ENCODE measurements at regions not wholly inside any gene's neighbourhood (a gene's known extent, or its start where the extent isn't known, plus 50 kb on each side); places are given as distances from the start of the nearest gene placed in this dataset.

DNA sequence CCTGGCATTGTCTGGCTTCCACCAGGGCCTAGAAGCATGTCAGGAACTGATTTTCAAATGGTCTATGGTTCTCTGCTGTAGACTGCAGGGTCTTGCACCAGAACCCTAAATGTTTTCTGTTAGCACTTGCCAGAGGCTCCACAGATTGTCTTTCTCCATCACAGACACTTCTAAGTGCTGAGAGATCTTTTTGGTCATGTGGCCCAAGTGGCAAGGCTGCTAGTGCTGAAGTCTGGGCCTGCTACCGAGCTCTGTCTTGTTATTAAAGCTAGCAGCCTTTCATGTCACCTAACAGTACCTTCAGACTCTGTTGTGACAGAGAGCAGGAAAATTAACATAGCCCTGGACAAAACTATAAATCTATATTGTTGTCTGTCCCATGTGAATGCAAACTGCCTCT lies 120.7 kb upstream of the BACH2 start (continued):
- TF ChIP-seq, protein P1, sequence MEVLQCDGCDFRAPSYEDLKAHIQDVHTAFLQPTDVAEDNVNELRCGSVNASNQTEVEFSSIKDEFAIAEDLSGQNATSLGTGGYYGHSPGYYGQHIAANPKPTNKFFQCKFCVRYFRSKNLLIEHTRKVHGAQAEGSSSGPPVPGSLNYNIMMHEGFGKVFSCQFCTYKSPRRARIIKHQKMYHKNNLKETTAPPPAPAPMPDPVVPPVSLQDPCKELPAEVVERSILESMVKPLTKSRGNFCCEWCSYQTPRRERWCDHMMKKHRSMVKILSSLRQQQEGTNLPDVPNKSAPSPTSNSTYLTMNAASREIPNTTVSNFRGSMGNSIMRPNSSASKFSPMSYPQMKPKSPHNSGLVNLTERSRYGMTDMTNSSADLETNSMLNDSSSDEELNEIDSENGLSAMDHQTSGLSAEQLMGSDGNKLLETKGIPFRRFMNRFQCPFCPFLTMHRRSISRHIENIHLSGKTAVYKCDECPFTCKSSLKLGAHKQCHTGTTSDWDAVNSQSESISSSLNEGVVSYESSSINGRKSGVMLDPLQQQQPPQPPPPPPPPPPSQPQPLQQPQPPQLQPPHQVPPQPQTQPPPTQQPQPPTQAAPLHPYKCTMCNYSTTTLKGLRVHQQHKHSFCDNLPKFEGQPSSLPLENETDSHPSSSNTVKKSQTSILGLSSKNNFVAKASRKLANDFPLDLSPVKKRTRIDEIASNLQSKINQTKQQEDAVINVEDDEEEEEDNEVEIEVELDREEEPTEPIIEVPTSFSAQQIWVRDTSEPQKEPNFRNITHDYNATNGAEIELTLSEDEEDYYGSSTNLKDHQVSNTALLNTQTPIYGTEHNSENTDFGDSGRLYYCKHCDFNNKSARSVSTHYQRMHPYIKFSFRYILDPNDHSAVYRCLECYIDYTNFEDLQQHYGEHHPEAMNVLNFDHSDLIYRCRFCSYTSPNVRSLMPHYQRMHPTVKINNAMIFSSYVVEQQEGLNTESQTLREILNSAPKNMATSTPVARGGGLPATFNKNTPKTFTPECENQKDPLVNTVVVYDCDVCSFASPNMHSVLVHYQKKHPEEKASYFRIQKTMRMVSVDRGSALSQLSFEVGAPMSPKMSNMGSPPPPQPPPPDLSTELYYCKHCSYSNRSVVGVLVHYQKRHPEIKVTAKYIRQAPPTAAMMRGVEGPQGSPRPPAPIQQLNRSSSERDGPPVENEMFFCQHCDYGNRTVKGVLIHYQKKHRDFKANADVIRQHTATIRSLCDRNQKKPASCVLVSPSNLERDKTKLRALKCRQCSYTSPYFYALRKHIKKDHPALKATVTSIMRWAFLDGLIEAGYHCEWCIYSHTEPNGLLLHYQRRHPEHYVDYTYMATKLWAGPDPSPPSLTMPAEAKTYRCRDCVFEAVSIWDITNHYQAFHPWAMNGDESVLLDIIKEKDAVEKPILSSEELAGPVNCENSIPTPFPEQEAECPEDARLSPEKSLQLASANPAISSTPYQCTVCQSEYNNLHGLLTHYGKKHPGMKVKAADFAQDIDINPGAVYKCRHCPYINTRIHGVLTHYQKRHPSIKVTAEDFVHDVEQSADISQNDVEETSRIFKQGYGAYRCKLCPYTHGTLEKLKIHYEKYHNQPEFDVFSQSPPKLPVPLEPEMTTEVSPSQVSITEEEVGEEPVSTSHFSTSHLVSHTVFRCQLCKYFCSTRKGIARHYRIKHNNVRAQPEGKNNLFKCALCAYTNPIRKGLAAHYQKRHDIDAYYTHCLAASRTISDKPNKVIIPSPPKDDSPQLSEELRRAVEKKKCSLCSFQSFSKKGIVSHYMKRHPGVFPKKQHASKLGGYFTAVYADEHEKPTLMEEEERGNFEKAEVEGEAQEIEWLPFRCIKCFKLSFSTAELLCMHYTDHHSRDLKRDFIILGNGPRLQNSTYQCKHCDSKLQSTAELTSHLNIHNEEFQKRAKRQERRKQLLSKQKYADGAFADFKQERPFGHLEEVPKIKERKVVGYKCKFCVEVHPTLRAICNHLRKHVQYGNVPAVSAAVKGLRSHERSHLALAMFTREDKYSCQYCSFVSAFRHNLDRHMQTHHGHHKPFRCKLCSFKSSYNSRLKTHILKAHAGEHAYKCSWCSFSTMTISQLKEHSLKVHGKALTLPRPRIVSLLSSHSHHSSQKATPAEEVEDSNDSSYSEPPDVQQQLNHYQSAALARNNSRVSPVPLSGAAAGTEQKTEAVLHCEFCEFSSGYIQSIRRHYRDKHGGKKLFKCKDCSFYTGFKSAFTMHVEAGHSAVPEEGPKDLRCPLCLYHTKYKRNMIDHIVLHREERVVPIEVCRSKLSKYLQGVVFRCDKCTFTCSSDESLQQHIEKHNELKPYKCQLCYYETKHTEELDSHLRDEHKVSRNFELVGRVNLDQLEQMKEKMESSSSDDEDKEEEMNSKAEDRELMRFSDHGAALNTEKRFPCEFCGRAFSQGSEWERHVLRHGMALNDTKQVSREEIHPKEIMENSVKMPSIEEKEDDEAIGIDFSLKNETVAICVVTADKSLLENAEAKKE (CRISPR knock-in tag; IDR thresholded peaks at IDR 0.05): no peak
- TF ChIP-seq, protein P2, sequence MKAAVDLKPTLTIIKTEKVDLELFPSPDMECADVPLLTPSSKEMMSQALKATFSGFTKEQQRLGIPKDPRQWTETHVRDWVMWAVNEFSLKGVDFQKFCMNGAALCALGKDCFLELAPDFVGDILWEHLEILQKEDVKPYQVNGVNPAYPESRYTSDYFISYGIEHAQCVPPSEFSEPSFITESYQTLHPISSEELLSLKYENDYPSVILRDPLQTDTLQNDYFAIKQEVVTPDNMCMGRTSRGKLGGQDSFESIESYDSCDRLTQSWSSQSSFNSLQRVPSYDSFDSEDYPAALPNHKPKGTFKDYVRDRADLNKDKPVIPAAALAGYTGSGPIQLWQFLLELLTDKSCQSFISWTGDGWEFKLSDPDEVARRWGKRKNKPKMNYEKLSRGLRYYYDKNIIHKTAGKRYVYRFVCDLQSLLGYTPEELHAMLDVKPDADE (IDR thresholded peaks at IDR 0.05): no peak
- TF ChIP-seq, protein P3, sequence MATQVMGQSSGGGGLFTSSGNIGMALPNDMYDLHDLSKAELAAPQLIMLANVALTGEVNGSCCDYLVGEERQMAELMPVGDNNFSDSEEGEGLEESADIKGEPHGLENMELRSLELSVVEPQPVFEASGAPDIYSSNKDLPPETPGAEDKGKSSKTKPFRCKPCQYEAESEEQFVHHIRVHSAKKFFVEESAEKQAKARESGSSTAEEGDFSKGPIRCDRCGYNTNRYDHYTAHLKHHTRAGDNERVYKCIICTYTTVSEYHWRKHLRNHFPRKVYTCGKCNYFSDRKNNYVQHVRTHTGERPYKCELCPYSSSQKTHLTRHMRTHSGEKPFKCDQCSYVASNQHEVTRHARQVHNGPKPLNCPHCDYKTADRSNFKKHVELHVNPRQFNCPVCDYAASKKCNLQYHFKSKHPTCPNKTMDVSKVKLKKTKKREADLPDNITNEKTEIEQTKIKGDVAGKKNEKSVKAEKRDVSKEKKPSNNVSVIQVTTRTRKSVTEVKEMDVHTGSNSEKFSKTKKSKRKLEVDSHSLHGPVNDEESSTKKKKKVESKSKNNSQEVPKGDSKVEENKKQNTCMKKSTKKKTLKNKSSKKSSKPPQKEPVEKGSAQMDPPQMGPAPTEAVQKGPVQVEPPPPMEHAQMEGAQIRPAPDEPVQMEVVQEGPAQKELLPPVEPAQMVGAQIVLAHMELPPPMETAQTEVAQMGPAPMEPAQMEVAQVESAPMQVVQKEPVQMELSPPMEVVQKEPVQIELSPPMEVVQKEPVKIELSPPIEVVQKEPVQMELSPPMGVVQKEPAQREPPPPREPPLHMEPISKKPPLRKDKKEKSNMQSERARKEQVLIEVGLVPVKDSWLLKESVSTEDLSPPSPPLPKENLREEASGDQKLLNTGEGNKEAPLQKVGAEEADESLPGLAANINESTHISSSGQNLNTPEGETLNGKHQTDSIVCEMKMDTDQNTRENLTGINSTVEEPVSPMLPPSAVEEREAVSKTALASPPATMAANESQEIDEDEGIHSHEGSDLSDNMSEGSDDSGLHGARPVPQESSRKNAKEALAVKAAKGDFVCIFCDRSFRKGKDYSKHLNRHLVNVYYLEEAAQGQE (IDR thresholded peaks at IDR 0.05; ENCODE audit: unreplicated experiment): no peak
- no peak for TF ChIP-seq CREB1 (CRISPR knock-in tag; IDR thresholded peaks at IDR 0.05; ENCODE audit: low read depth)

- no peak overlapping the region for H3K27ac ChIP-seq (ENCODE audit: low read depth)
- no peak for ATAC-seq
- H2AFZ ChIP-seq: no peak overlapping the region
- no peaks in the 10 kb centered on the region for H3K79me2 ChIP-seq (replicated peaks; ENCODE audit: insufficient read depth)
- H3K4me3 ChIP-seq: no peak overlapping the region
- no peak for DNase-seq (ENCODE audit: low spot score)
- H3F3A ChIP-seq (replicated peaks; ENCODE audit: low read depth): no peaks in the 10 kb centered on the region; the same call in 1 of the 2 replicates
- H3K36me3 Mint-ChIP-seq (ENCODE audit: low read depth): no peaks in the 10 kb centered on the region
- peaks cover 19% of the 10 kb centered on the region for H3K4me1 ChIP-seq (ENCODE audit: insufficient read depth)
- no peak overlapping the region for H3K4me3 Mint-ChIP-seq
- H3K4me2 ChIP-seq: no peak overlapping the region
- H3K4me1 Mint-ChIP-seq: peaks cover 20% of the 10 kb centered on the region
- no peaks in the 10 kb centered on the region; the same call in 2 of the 3 replicates for H3K9me3 Mint-ChIP-seq
- TF ChIP-seq ZNF331 (CRISPR knock-in tag; IDR thresholded peaks at IDR 0.05; ENCODE audit: low read depth) (no peak), STAT1 (IDR thresholded peaks at IDR 0.05; ENCODE audit: unreplicated experiment) (no peak), CREB1 (CRISPR knock-in tag; IDR thresholded peaks at IDR 0.05; ENCODE audit: low read depth) (no peak), JUNB (IDR thresholded peaks at IDR 0.05; ENCODE audit: unreplicated experiment) (no peak), NANOG (IDR thresholded peaks at IDR 0.05; ENCODE audit: borderline replicate concordance) (no peak), ZNF114 (CRISPR knock-in tag; IDR thresholded peaks at IDR 0.05) (no peak), CTCF (conservative IDR thresholded peaks at IDR 0.05; ENCODE audit: low read depth in 2 of 2) (no peak), EZH2phosphoT487 (IDR thresholded peaks at IDR 0.05; ENCODE audit: unreplicated experiment) (no peak)
- TF ChIP-seq, protein P2 (IDR thresholded peaks at IDR 0.05): no peak
- H3K27me3 Mint-ChIP-seq (ENCODE audit: insufficient read depth, low read depth, poor library complexity): peaks cover 5% of the 10 kb centered on the region
- no peaks in the 10 kb centered on the region for H3K36me3 ChIP-seq (ENCODE audit: insufficient read depth)
- no peaks in the 10 kb centered on the region for H4K20me1 ChIP-seq (replicated peaks; ENCODE audit: insufficient read depth)
- H3K9me2 ChIP-seq (ENCODE audit: insufficient read depth): no peaks in the 10 kb centered on the region
- H3K27me3 ChIP-seq (ENCODE audit: insufficient read depth): no peaks in the 10 kb centered on the region
- H3K27ac Mint-ChIP-seq: no peak overlapping the region
Measured at GRCh38 chr6:90416322-90416721, 119.7 kb upstream of the BACH2 start.
